AG09319 (cell line): ENCODE measurements at regions not wholly inside any gene's neighbourhood (a gene's known extent, or its start where the extent isn't known, plus 50 kb on each side); places are given as distances from the start of the nearest gene placed in this dataset.

Experiments used
- DNase-seq: peaks from one replicate; pipeline ENCODE4 v3.0.0-alpha.2; 2010; ENCODE audit warnings: low read depth; ENCODE audit errors: extremely low read depth
- TF ChIP-seq, protein P1 (sequence below): IDR thresholded peaks from 2 replicates; pipeline ENCODE4 v1.5.1; 2011; ENCODE audit warnings: low read depth, mild to moderate bottlenecking, inconsistent platforms, low read length, moderate library complexity

DNA sequence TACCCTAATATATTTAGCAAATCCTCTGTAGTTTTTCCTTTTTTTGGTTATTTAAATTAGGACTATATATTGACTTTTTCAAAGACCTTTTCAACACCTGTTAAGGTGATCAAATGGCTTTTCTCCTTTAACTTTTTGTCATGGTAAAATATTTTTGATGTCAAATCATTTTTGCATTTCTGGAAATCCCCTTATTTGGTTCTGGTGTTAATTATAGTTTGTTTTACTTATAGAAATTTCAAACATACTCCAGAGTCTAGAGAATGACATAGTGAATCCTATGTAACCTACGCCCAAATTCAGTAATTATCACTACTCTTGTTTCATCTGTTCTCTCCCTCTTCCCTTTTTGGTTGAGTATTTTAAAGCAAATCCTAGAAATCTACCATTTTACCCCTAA lies 121.3 kb upstream of the TBL1XR1 start:
- DNase-seq = no peak
- TF ChIP-seq, protein P1, sequence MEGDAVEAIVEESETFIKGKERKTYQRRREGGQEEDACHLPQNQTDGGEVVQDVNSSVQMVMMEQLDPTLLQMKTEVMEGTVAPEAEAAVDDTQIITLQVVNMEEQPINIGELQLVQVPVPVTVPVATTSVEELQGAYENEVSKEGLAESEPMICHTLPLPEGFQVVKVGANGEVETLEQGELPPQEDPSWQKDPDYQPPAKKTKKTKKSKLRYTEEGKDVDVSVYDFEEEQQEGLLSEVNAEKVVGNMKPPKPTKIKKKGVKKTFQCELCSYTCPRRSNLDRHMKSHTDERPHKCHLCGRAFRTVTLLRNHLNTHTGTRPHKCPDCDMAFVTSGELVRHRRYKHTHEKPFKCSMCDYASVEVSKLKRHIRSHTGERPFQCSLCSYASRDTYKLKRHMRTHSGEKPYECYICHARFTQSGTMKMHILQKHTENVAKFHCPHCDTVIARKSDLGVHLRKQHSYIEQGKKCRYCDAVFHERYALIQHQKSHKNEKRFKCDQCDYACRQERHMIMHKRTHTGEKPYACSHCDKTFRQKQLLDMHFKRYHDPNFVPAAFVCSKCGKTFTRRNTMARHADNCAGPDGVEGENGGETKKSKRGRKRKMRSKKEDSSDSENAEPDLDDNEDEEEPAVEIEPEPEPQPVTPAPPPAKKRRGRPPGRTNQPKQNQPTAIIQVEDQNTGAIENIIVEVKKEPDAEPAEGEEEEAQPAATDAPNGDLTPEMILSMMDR = no peak

DNA sequence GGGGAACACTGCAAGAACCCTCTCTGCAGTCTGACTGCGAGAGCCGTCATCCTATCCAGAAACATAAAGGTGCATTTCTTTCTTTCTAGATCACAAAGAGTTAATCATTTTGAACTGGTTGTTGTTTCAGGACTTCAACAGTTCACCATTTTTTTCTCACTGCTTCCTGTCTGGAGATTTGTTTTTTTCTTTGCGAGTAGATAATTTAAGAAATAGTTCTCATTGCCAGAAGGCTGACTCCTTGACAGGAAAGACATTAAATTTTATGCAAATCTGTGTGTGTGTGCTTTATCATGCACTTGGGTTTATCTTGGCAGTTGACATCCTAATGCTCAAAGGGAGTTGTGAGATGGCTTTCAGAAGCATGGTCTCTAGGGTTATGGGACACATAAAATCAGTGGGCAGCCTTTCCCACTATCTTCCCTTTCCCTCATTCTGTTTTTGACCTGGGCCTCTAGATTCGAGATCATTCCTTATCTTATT lies 123.5 kb upstream of the TBL1XR1 start:
- no peak for DNase-seq
- TF ChIP-seq, protein P1 = no peak

DNA sequence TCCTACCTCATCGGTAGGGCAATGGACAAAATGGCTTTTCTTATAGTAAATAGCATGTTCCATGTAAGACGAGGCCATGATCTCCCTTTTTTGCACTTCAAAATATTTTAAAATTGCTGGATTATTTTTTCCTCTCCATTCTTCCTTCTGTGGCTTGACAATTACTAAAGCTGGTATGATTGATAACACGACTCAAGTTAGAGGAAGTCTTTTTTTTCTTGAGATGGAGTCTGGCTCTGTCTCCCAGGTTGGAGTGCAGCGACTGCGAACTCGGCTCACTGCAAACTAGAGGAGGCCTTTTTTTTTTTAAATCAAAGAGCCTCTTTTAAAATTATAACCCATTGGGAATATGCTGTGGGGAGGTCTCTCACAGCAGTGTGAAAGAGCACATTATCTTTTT lies 124.5 kb upstream of the TBL1XR1 start:
- DNase-seq = no peak
- TF ChIP-seq, protein P1 = no peak

DNA sequence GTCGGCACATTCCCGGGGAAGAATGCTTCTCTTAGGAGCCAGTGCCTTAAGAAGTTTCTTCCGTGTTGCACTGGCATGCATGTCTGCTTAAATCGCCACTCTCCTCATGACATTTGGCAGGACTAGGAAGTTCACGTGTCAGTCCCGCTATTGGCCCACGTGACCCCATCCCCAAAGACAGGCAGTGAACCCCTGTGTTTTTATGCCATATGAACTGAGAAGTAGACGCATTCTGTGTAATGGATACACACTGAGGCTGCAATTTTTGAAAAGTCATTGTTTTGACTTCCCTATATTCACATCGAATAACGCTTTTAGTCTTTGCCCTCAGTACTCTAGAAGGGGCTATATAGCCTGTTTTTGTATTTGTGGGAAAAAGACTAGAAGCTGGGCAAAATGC lies 125.6 kb upstream of the TBL1XR1 start:
- TF ChIP-seq, protein P1 = no peak
- DNase-seq = no peak

DNA sequence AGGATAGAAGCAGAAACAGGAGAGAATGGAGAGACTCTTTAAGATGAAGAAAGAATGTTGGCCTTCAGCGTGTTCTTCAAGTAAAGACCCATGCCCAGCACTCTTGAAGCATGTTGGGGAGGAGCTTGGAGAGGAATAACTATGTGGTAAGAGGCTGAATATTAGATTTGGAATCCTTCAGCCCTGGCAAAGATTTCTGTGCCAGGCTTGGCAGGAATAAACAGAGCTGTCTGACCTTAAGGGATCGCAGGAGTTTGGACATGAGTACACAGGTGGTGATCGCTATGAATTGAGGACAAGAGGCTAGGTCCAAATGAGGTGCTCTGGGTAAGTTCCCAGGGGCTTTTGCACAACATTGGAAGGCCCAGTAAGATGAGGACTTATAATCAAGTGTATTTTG lies 132.6 kb upstream of the TBL1XR1 start:
- TF ChIP-seq, protein P1 = no peak
- DNase-seq = no peak

DNA sequence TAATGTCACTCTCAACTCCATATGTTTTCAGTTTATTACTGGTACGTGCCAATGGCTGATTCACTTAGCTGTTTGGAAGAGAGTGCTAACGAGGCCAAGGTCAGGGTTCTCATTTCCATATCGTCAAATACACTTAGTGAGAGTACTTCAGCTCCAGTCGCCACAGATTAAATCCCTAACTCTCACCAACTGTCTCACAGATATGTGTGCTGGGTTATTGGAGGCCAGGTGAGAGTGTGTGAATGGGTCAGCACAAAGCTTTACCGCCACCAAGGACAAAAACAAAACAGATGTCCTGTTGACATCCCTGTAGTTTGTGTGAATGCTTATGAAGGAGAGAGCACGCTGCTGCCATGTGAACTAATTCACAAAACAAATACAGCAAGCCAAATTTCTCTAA lies 133.5 kb upstream of the TBL1XR1 start:
- TF ChIP-seq, protein P1 = no peak

DNA sequence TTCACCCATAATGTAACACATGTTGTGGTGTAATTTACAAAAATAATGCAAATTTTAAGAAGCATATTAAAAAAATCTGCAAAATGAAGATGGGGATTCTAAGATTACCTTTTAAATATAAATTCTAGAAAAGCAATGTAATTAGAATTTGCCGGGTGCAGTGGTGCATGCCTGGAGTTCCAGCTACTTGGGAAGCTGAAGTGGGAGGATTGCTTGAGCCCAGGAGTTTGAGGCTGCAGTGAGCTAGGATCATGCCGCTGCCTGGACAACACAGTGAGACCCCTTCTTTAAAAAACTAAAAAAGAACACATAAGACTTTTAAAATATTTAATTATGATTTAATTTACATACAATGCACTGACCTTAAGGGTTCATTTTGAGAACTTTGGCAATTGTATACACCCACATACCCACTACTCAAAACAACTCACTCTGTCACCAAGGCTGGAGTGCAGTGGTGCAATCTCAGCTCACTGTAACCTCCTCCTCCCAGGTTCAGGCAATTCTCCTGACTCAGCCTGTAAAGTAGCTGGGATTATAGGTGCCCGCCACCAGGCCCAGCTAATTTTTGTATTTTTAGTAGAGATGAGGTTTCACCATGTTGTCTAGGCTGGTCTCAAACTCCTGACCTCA lies 134.0 kb upstream of the TBL1XR1 start:
- TF ChIP-seq, protein P1 = no peak
- no peak for DNase-seq

More for the DNA sequence above, 133.5 kb upstream of the TBL1XR1 start:
- peak; percentile 39 for DNase-seq
